ENCODE measurements at regions not wholly inside any gene's neighbourhood (a gene's known extent, or its start where the extent isn't known, plus 50 kb on each side); places are given as distances from the start of the nearest gene placed in this dataset.

DNA sequence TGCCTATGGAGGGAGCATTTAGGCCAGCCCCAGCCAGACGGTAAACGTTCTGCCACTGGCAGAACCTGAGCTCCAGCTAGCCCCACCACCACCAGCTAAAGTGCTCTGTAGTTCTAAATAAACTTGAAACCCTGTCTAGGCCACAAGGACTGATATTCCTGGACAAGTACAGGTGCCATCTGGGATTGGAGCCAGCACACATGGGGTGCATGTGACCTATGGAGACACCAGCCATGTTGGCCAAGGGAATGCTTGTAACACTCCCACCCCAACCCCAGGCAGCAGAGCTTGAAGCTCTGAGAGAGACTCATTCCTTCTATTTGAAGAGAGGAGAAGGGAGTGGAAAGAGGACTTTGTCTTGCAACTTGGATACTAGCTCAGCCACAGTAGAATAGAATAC lies 284.5 kb upstream of the DCBLD2 start:
- no peak for TF ChIP-seq CTCF (IDR thresholded peaks at IDR 0.05; ENCODE audit: low read length)
- TF ChIP-seq EZH2 (optimal IDR thresholded peaks at IDR 0.05; ENCODE audit: low read depth, low read length): no peak
